SK-N-MC (cell line): ENCODE measurements at regions not wholly inside any gene's neighbourhood (a gene's known extent, or its start where the extent isn't known, plus 50 kb on each side); places are given as distances from the start of the nearest gene placed in this dataset.

Experiments used
- DNase-seq: peaks from one replicate; pipeline ENCODE4 v3.0.0-alpha.2; 2011; ENCODE audit warnings: low read depth, low spot score
- H3K27ac ChIP-seq: fragments of 200-600 bp; sonication (generic); 2 replicates; pipeline ENCODE4 v1.5.1; 2016; ENCODE audit warnings: mixed run types
- H3K36me3 ChIP-seq: fragments of 200-600 bp; sonication (generic); 2 replicates; pipeline ENCODE4 v1.6.1; 2017; ENCODE audit warnings: antibody characterized with exemption, low read length, mixed read lengths; ENCODE audit not compliant: insufficient read depth
- H3K4me3 ChIP-seq: fragments of 200-600 bp; sonication (generic); 2 replicates; pipeline ENCODE4 v1.5.1; 2016
- H3K9ac ChIP-seq: fragments of 200-600 bp; sonication (generic); 2 replicates; pipeline ENCODE4 v1.8.0; 2017; ENCODE audit warnings: mixed run types, mixed read lengths; ENCODE audit not compliant: insufficient read length
- H3K9me3 ChIP-seq: fragments of 200-600 bp; sonication (generic); 2 replicates; pipeline ENCODE4 v1.6.1; 2017; ENCODE audit warnings: low read depth, mild to moderate bottlenecking, antibody characterized with exemption, low read length, moderate library complexity, mixed read lengths
- EZH2 ChIP-seq: fragments of 200-600 bp; sonication (generic); IDR thresholded peaks from one replicate; pipeline ENCODE4 v1.6.1; 2017; ENCODE audit warnings: antibody characterized with exemption
- FOXP2 ChIP-seq: optimal IDR thresholded peaks from 2 replicates; pipeline ENCODE3; 2011; ENCODE audit warnings: mild to moderate bottlenecking, moderate library complexity; ENCODE audit not compliant: insufficient read depth; ENCODE audit errors: extremely low read length, control extremely low read depth
- POLR2AphosphoS5 ChIP-seq: IDR thresholded peaks from 2 replicates; pipeline ENCODE4 v1.6.1; 2012; ENCODE audit warnings: mild to moderate bottlenecking, low read depth, low read length, borderline replicate concordance

- H3K36me3 ChIP-seq: no peaks in the 10 kb centered on the region
- no peak for DNase-seq
- H3K4me3 ChIP-seq: no peak overlapping the region
- no peak overlapping the region for H3K27ac ChIP-seq
- H3K9ac ChIP-seq: no peak overlapping the region
- no peaks in the 10 kb centered on the region for H3K9me3 ChIP-seq
- no peak for TF ChIP-seq POLR2AphosphoS5
- TF ChIP-seq EZH2: no peak
- no peak for TF ChIP-seq FOXP2
Observed at GRCh38 chr5:13574574-13574973, 369.9 kb downstream of the DNAH5 start.

- Histone ChIP-seq H3K36me3 (no peaks in the 10 kb centered on the region), H3K4me3 (no peak overlapping the region), H3K9ac (no peak overlapping the region), H3K27ac (no peak overlapping the region), H3K9me3 (no peaks in the 10 kb centered on the region)
- DNase-seq: no peak
- TF ChIP-seq FOXP2 (no peak), POLR2AphosphoS5 (no peak), EZH2 (no peak)
Observed at GRCh38 chr5:13572163-13572562, 372.3 kb downstream of the DNAH5 start.

GRCh38 chr5:13569090-13569715 is 375.3 kb downstream of the DNAH5 start:
- H3K36me3 ChIP-seq: no peaks in the 10 kb centered on the region
- H3K9ac ChIP-seq: no peak overlapping the region
- TF ChIP-seq EZH2: no peak
- no peak for TF ChIP-seq POLR2AphosphoS5
- TF ChIP-seq FOXP2: no peak
- no peaks in the 10 kb centered on the region for H3K9me3 ChIP-seq
- no peak overlapping the region for H3K4me3 ChIP-seq
- no peak for DNase-seq
- no peak overlapping the region for H3K27ac ChIP-seq

- DNase-seq: no peak
Observed at GRCh38 chr5:13567819-13568218, 376.7 kb downstream of the DNAH5 start.

GRCh38 chr5:13566871-13567339 is 377.6 kb downstream of the DNAH5 start:
- no peaks in the 10 kb centered on the region for H3K9me3 ChIP-seq
- no peak overlapping the region for H3K9ac ChIP-seq
- DNase-seq: no peak
- H3K36me3 ChIP-seq: no peaks in the 10 kb centered on the region
- H3K27ac ChIP-seq: no peak overlapping the region
- H3K4me3 ChIP-seq: no peak overlapping the region
- no peak for TF ChIP-seq POLR2AphosphoS5
- no peak for TF ChIP-seq FOXP2

More at GRCh38 chr5:13567819-13568218, 376.7 kb downstream of the DNAH5 start:
- TF ChIP-seq EZH2: no peak
- TF ChIP-seq POLR2AphosphoS5: no peak
- no peak for TF ChIP-seq FOXP2
- Histone ChIP-seq H3K9ac (no peak overlapping the region), H3K36me3 (no peaks in the 10 kb centered on the region), H3K27ac (no peak overlapping the region), H3K4me3 (no peak overlapping the region), H3K9me3 (no peaks in the 10 kb centered on the region)

- DNase-seq: no peak
- Histone ChIP-seq H3K4me3 (no peak overlapping the region), H3K9ac (no peak overlapping the region), H3K9me3 (no peaks in the 10 kb centered on the region), H3K27ac (no peak overlapping the region), H3K36me3 (no peaks in the 10 kb centered on the region)
- TF ChIP-seq EZH2: no peak
- TF ChIP-seq POLR2AphosphoS5: no peak
- TF ChIP-seq FOXP2: no peak
Observed at GRCh38 chr5:13558408-13558807, 386.1 kb downstream of the DNAH5 start.

GRCh38 chr5:13553896-13554295 is 390.6 kb downstream of the DNAH5 start:
- TF ChIP-seq FOXP2: no peak
- no peak for TF ChIP-seq POLR2AphosphoS5
- no peak for TF ChIP-seq EZH2

GRCh38 chr5:13552361-13552760 is 392.1 kb downstream of the DNAH5 start:
- no peak for DNase-seq
- no peaks in the 10 kb centered on the region for H3K36me3 ChIP-seq
- no peak overlapping the region for H3K27ac ChIP-seq

More at GRCh38 chr5:13553896-13554295, 390.6 kb downstream of the DNAH5 start:
- DNase-seq: no peak
- Histone ChIP-seq H3K9me3 (no peaks in the 10 kb centered on the region), H3K36me3 (no peaks in the 10 kb centered on the region), H3K27ac (no peak overlapping the region), H3K4me3 (no peak overlapping the region), H3K9ac (no peak overlapping the region)

GRCh38 chr5:13551645-13552044 is 392.8 kb downstream of the DNAH5 start:
- Histone ChIP-seq H3K9ac (no peak overlapping the region), H3K27ac (no peak overlapping the region), H3K36me3 (no peaks in the 10 kb centered on the region), H3K9me3 (no peaks in the 10 kb centered on the region), H3K4me3 (no peak overlapping the region)
- no peak for TF ChIP-seq EZH2
- TF ChIP-seq FOXP2: no peak
- TF ChIP-seq POLR2AphosphoS5: no peak
- DNase-seq: no peak

More at GRCh38 chr5:13552361-13552760, 392.1 kb downstream of the DNAH5 start:
- no peak for TF ChIP-seq FOXP2
- TF ChIP-seq EZH2: no peak
- no peak for TF ChIP-seq POLR2AphosphoS5
- H3K4me3 ChIP-seq: no peak overlapping the region
- H3K9me3 ChIP-seq: no peaks in the 10 kb centered on the region
- no peak overlapping the region for H3K9ac ChIP-seq
